ENCODE measurements at regions not wholly inside any gene's neighbourhood (a gene's known extent, or its start where the extent isn't known, plus 50 kb on each side); places are given as distances from the start of the nearest gene placed in this dataset.

DNA sequence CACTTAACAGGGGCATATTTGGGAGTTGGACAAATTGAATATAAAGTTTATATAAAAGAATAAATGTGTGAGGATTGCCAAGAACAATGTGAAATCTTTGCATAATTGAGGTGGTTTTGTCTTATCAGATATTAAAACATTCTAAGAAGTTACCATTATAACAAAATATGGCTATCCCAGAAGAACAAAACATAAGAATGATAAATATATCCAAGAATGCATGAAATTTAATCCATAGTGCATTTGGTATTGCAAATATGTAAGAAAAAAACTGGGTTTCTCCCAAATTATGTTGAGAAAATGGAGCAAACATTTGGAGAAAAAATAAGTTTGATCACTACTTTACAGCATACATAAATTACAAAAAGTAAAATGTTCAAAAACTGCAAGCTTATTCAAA lies 562.4 kb downstream of the RNF144A start:
- Histone ChIP-seq H3K27ac (no peak overlapping the region), H3K4me1 (no peaks in the 10 kb centered on the region), H3K79me2 (ENCODE audit: low read depth) (no peaks in the 10 kb centered on the region), H3K27me3 (no peaks in the 10 kb centered on the region), H4K20me1 (ENCODE audit: low read depth) (no peaks in the 10 kb centered on the region), H3K9ac (no peak overlapping the region), H3F3A (ENCODE audit: low read depth) (no peaks in the 10 kb centered on the region), H3K36me3 (no peaks in the 10 kb centered on the region), H3K4me2 (no peak overlapping the region), H2AFZ (replicated peaks) (no peak overlapping the region), H3K9me3 (ENCODE audit: low read depth) (peaks cover 5% of the 10 kb centered on the region), H3K4me3 (no peak overlapping the region)
- Mint-ChIP-seq H3K27me3 (ENCODE audit: insufficient read depth, low read depth) (no peaks in the 10 kb centered on the region), H3K27ac (no peak overlapping the region), H3K4me1 (no peaks in the 10 kb centered on the region), H3K9me3 (peaks cover 9% of the 10 kb centered on the region), H3K4me3 (no peak overlapping the region), H3K36me3 (peaks cover 4% of the 10 kb centered on the region)
- DNase-seq (ENCODE audit: low spot score) = no peak
- TF ChIP-seq CTCF (IDR thresholded peaks at IDR 0.05) = no peak
- TF ChIP-seq EZH2 (IDR thresholded peaks at IDR 0.05) = no peak
- TF ChIP-seq EZH2phosphoT487 (IDR thresholded peaks at IDR 0.05) = no peak

GRCh38 chr2:7480431-7480830 lies 563.2 kb downstream of the RNF144A start:
- no peak overlapping the region for H3K4me3 Mint-ChIP-seq
- H3K4me2 ChIP-seq = no peak overlapping the region

GRCh38 chr2:7490672-7491071 lies 573.5 kb downstream of the RNF144A start:
- DNase-seq (ENCODE audit: low spot score) = no peak
- no peaks in the 10 kb centered on the region for H3K27me3 Mint-ChIP-seq (ENCODE audit: insufficient read depth, low read depth)
- no peak for TF ChIP-seq EZH2 (IDR thresholded peaks at IDR 0.05)
- TF ChIP-seq CTCF (IDR thresholded peaks at IDR 0.05) = no peak
- TF ChIP-seq EZH2phosphoT487 (IDR thresholded peaks at IDR 0.05) = no peak
- Histone ChIP-seq H3F3A (ENCODE audit: low read depth) (no peaks in the 10 kb centered on the region), H3K27me3 (no peaks in the 10 kb centered on the region), H2AFZ (replicated peaks) (no peak overlapping the region), H4K20me1 (ENCODE audit: low read depth) (no peaks in the 10 kb centered on the region), H3K79me2 (ENCODE audit: low read depth) (no peaks in the 10 kb centered on the region), H3K9ac (no peak overlapping the region), H3K36me3 (no peaks in the 10 kb centered on the region), H3K4me2 (no peak overlapping the region), H3K4me1 (no peaks in the 10 kb centered on the region), H3K27ac (no peak overlapping the region), H3K4me3 (no peak overlapping the region), H3K9me3 (ENCODE audit: low read depth) (no peaks in the 10 kb centered on the region)
- H3K4me3 Mint-ChIP-seq = no peak overlapping the region
- H3K27ac Mint-ChIP-seq = no peak overlapping the region
- no peaks in the 10 kb centered on the region for H3K4me1 Mint-ChIP-seq
- H3K36me3 Mint-ChIP-seq = no peaks in the 10 kb centered on the region
- peaks cover 4% of the 10 kb centered on the region for H3K9me3 Mint-ChIP-seq

More at GRCh38 chr2:7480431-7480830, 563.2 kb downstream of the RNF144A start:
- no peak for TF ChIP-seq EZH2 (IDR thresholded peaks at IDR 0.05)
- TF ChIP-seq EZH2phosphoT487 (IDR thresholded peaks at IDR 0.05) = no peak
- no peak for TF ChIP-seq CTCF (IDR thresholded peaks at IDR 0.05)
- peaks cover 5% of the 10 kb centered on the region for H3K9me3 ChIP-seq (ENCODE audit: low read depth)
- no peaks in the 10 kb centered on the region for H3K27me3 ChIP-seq
- H3K4me3 ChIP-seq = no peak overlapping the region
- no peaks in the 10 kb centered on the region for H3K79me2 ChIP-seq (ENCODE audit: low read depth)
- no peak overlapping the region for H3K9ac ChIP-seq
- no peaks in the 10 kb centered on the region for H3K36me3 ChIP-seq
- H2AFZ ChIP-seq (replicated peaks) = no peak overlapping the region
- H4K20me1 ChIP-seq (ENCODE audit: low read depth) = no peaks in the 10 kb centered on the region
- Mint-ChIP-seq H3K36me3 (peaks cover 4% of the 10 kb centered on the region), H3K4me1 (no peaks in the 10 kb centered on the region), H3K27ac (no peak overlapping the region), H3K9me3 (peaks cover 6% of the 10 kb centered on the region), H3K27me3 (ENCODE audit: insufficient read depth, low read depth) (no peaks in the 10 kb centered on the region)
- no peaks in the 10 kb centered on the region for H3F3A ChIP-seq (ENCODE audit: low read depth)
- no peak for DNase-seq (ENCODE audit: low spot score)
- H3K27ac ChIP-seq = no peak overlapping the region
- H3K4me1 ChIP-seq = no peaks in the 10 kb centered on the region
